Choroid plexus epithelial cell (primary cell): ENCODE measurements at regions not wholly inside any gene's neighbourhood (a gene's known extent, or its start where the extent isn't known, plus 50 kb on each side); places are given as distances from the start of the nearest gene placed in this dataset.

Source experiments
- DNase-seq: peaks from one replicate; pipeline ENCODE4 v3.0.0-alpha.2; 2010; ENCODE audit warnings: low read depth
- H3K4me3 ChIP-seq: 2 replicates; pipeline ENCODE4 v1.5.1; 2011; ENCODE audit warnings: low read depth, mild to moderate bottlenecking, control low read depth, low read length, moderate library complexity
- CTCF ChIP-seq: conservative IDR thresholded peaks from 2 replicates; pipeline ENCODE4 v1.5.1; 2011; ENCODE audit warnings: low read depth, mild to moderate bottlenecking, control low read depth, inconsistent platforms, low read length, moderate library complexity

- DNase-seq = no peak
- no peak overlapping the region for H3K4me3 ChIP-seq
- no peak for TF ChIP-seq CTCF
Observed at GRCh38 chr1:116311756-116312680, 61.0 kb upstream of the ATP1A1 start.

- DNase-seq = no peak
- no peak for TF ChIP-seq CTCF
- no peak overlapping the region for H3K4me3 ChIP-seq
Observed at GRCh38 chr1:116312681-116313069, 60.4 kb upstream of the ATP1A1 start.

GRCh38 chr1:116313776-116314175 lies 59.3 kb upstream of the ATP1A1 start:
- H3K4me3 ChIP-seq = no peak overlapping the region
- TF ChIP-seq CTCF = no peak
- DNase-seq = no peak

- no peak for TF ChIP-seq CTCF
- H3K4me3 ChIP-seq = no peak overlapping the region
- DNase-seq = peak; percentile 6
Observed at GRCh38 chr1:116314305-116314919, 58.6 kb upstream of the ATP1A1 start.

GRCh38 chr1:116316373-116316772 lies 56.7 kb upstream of the ATP1A1 start:
- TF ChIP-seq CTCF = no peak
- no peak for DNase-seq
- no peak overlapping the region for H3K4me3 ChIP-seq

GRCh38 chr1:116318897-116319296 lies 54.1 kb upstream of the ATP1A1 start:
- H3K4me3 ChIP-seq = no peak overlapping the region
- no peak for DNase-seq
- TF ChIP-seq CTCF = no peak
